A673 (cell line): ENCODE measurements at regions not wholly inside any gene's neighbourhood (a gene's known extent, or its start where the extent isn't known, plus 50 kb on each side); places are given as distances from the start of the nearest gene placed in this dataset.

Experiments
- EZH2 ChIP-seq: fragments of 200-600 bp; sonication (generic); IDR thresholded peaks from 2 replicates; pipeline ENCODE4 v1.6.1; 2017; ENCODE audit warnings: borderline replicate concordance, low read depth, mild to moderate bottlenecking, mixed read lengths, antibody characterized with exemption, low read length; ENCODE audit not compliant: poor library complexity, severe bottlenecking
- TF ChIP-seq, protein P1 (sequence below): fragments of 300-800, 200-600 bp; sonication (generic); conservative IDR thresholded peaks from 2 replicates; pipeline ENCODE4 v1.5.1; 2017; ENCODE audit warnings: low read depth, mild to moderate bottlenecking, antibody characterized with exemption, low read length, moderate library complexity, mixed read lengths

GRCh38 chr16:52786091-52786490 lies 239.1 kb upstream of the TOX3 start:
- TF ChIP-seq EZH2, result no peak
- TF ChIP-seq, protein P1, sequence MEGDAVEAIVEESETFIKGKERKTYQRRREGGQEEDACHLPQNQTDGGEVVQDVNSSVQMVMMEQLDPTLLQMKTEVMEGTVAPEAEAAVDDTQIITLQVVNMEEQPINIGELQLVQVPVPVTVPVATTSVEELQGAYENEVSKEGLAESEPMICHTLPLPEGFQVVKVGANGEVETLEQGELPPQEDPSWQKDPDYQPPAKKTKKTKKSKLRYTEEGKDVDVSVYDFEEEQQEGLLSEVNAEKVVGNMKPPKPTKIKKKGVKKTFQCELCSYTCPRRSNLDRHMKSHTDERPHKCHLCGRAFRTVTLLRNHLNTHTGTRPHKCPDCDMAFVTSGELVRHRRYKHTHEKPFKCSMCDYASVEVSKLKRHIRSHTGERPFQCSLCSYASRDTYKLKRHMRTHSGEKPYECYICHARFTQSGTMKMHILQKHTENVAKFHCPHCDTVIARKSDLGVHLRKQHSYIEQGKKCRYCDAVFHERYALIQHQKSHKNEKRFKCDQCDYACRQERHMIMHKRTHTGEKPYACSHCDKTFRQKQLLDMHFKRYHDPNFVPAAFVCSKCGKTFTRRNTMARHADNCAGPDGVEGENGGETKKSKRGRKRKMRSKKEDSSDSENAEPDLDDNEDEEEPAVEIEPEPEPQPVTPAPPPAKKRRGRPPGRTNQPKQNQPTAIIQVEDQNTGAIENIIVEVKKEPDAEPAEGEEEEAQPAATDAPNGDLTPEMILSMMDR, result no peak
